WTC11 (cell line): ENCODE measurements at regions not wholly inside any gene's neighbourhood (a gene's known extent, or its start where the extent isn't known, plus 50 kb on each side); places are given as distances from the start of the nearest gene placed in this dataset.
"Not testable (repeated sequence)": the region's sequence is repeated elsewhere in the genome, so short reads cannot be mapped to it uniquely, and the experiment has no call there.

Experiments used
- ATAC-seq: fragments of 200-7000 bp; cut with Tn5 transposase; 2 replicates; pipeline ENCODE4 v1.10.0; 2021; ENCODE audit warnings: mild to moderate bottlenecking, moderate library complexity
- CTCF ChIA-PET: fragments of 300-600 bp; sonication (Branson Sonifier 250); formaldehyde crosslinking; loops from one replicate; lab custom pipeline; 2021; ENCODE audit warnings: antibody characterized with exemption; lab: Charles Lee
- POLR2A ChIA-PET: fragments of 350-600 bp; sonication (Branson Sonifier 250); formaldehyde crosslinking; loops from one replicate; lab custom pipeline; 2021; ENCODE audit warnings: antibody characterized with exemption; lab: Charles Lee
- DNase-seq: peaks from one replicate; pipeline ENCODE4 v3.0.0; 2021; ENCODE audit warnings: low spot score
- H3K27ac Mint-ChIP-seq: 2 replicates; pipeline ENCODE4 v1.8.0; 2021; ENCODE audit warnings: mixed read lengths
- H3K27me3 Mint-ChIP-seq: 2 replicates; pipeline ENCODE4 v1.8.0; 2021; ENCODE audit warnings: low read depth, mild to moderate bottlenecking, moderate library complexity, mixed read lengths
- H3K36me3 Mint-ChIP-seq: 2 replicates; pipeline ENCODE4 v1.8.0; 2021; ENCODE audit warnings: mixed read lengths
- H3K4me1 Mint-ChIP-seq: 2 replicates; pipeline ENCODE4 v1.8.0; 2022; ENCODE audit warnings: mixed read lengths
- H3K4me3 Mint-ChIP-seq: 2 replicates; pipeline ENCODE4 v1.8.0; 2021; ENCODE audit warnings: mild to moderate bottlenecking, moderate library complexity, mixed read lengths
- H3K9me3 Mint-ChIP-seq: 2 replicates; pipeline ENCODE4 v1.8.0; 2021; ENCODE audit warnings: mixed read lengths
- ELF4 ChIP-seq: sonication (generic); formaldehyde crosslinking; IDR thresholded peaks from 2 replicates; pipeline ENCODE4 v1.8.1; 2022; ENCODE audit warnings: low read depth, mild to moderate bottlenecking, moderate library complexity, missing genetic modification reagents
- ESRRA ChIP-seq: sonication (generic); formaldehyde crosslinking; IDR thresholded peaks from 2 replicates; pipeline ENCODE4 v1.8.1; 2022; ENCODE audit warnings: mild to moderate bottlenecking, missing genetic modification reagents, borderline replicate concordance
- JUN ChIP-seq: sonication (generic); formaldehyde crosslinking; IDR thresholded peaks from 2 replicates; pipeline ENCODE4 v1.8.0; 2023; ENCODE audit warnings: mild to moderate bottlenecking, missing genetic modification reagents
- KAT7 ChIP-seq: sonication (generic); formaldehyde crosslinking; IDR thresholded peaks from 2 replicates; pipeline ENCODE4 v1.8.1; 2023; ENCODE audit warnings: missing genetic modification reagents, mild to moderate bottlenecking, borderline replicate concordance
- NR2C2 ChIP-seq: sonication (generic); formaldehyde crosslinking; IDR thresholded peaks from 2 replicates; pipeline ENCODE4 v1.8.0; 2022; ENCODE audit warnings: mild to moderate bottlenecking, missing genetic modification reagents
- ZBTB21 ChIP-seq: sonication (generic); formaldehyde crosslinking; IDR thresholded peaks from 2 replicates; pipeline ENCODE4 v1.8.1; 2023; ENCODE audit warnings: mild to moderate bottlenecking, missing genetic modification reagents, borderline replicate concordance
- TF ChIP-seq, protein P1 (sequence below): fragments of 250-450 bp; sonication (Bioruptor Pico); IDR thresholded peaks from 2 replicates; pipeline ENCODE4 v1.9.0; 2021; ENCODE audit warnings: mild to moderate bottlenecking, borderline replicate concordance
- TF ChIP-seq, protein P2 (sequence below): sonication (generic); formaldehyde crosslinking; IDR thresholded peaks from 2 replicates; pipeline ENCODE4 v1.8.0; 2022; ENCODE audit warnings: mild to moderate bottlenecking, missing genetic modification reagents
- TF ChIP-seq, protein P3 (sequence below): sonication (generic); formaldehyde crosslinking; IDR thresholded peaks from 2 replicates; pipeline ENCODE4 v1.8.1; 2023; ENCODE audit warnings: mild to moderate bottlenecking, missing genetic modification reagents, moderate library complexity
- TF ChIP-seq, protein P4 (sequence below): sonication (generic); formaldehyde crosslinking; IDR thresholded peaks from 2 replicates; pipeline ENCODE4 v1.8.0; 2023; ENCODE audit warnings: missing genetic modification reagents
- TF ChIP-seq, protein P5 (sequence below): sonication (generic); formaldehyde crosslinking; IDR thresholded peaks from 2 replicates; pipeline ENCODE4 v1.8.1; 2023; ENCODE audit warnings: mild to moderate bottlenecking, missing genetic modification reagents, borderline replicate concordance
- TF ChIP-seq, protein P6 (sequence below): fragments of 250-450 bp; sonication (Bioruptor Pico); conservative IDR thresholded peaks from 2 replicates; pipeline ENCODE4 v1.9.0; 2021; ENCODE audit warnings: mild to moderate bottlenecking

DNA sequence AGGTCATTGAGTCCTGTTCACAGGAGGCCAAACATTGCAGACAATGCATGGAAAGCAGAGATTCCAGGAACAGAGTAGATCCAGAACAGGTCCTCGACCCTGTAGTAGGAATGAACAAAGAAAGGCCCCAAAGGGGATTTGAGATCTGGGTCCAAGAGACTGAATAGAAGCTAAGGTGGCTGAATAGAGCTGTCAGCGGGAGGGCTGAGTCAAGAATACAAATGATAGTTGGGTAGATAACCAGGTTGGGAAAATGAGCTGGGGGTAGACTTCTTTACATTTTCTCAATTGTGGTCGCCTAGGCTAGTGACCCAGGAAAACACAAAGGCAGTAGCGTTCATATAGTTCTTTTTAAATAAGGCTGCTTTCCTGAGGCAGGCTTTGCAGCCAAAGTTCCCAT is 103.4 kb upstream of the ELMO1 start (continued):
- TF ChIP-seq, protein P1, sequence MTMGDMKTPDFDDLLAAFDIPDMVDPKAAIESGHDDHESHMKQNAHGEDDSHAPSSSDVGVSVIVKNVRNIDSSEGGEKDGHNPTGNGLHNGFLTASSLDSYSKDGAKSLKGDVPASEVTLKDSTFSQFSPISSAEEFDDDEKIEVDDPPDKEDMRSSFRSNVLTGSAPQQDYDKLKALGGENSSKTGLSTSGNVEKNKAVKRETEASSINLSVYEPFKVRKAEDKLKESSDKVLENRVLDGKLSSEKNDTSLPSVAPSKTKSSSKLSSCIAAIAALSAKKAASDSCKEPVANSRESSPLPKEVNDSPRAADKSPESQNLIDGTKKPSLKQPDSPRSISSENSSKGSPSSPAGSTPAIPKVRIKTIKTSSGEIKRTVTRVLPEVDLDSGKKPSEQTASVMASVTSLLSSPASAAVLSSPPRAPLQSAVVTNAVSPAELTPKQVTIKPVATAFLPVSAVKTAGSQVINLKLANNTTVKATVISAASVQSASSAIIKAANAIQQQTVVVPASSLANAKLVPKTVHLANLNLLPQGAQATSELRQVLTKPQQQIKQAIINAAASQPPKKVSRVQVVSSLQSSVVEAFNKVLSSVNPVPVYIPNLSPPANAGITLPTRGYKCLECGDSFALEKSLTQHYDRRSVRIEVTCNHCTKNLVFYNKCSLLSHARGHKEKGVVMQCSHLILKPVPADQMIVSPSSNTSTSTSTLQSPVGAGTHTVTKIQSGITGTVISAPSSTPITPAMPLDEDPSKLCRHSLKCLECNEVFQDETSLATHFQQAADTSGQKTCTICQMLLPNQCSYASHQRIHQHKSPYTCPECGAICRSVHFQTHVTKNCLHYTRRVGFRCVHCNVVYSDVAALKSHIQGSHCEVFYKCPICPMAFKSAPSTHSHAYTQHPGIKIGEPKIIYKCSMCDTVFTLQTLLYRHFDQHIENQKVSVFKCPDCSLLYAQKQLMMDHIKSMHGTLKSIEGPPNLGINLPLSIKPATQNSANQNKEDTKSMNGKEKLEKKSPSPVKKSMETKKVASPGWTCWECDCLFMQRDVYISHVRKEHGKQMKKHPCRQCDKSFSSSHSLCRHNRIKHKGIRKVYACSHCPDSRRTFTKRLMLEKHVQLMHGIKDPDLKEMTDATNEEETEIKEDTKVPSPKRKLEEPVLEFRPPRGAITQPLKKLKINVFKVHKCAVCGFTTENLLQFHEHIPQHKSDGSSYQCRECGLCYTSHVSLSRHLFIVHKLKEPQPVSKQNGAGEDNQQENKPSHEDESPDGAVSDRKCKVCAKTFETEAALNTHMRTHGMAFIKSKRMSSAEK (CRISPR knock-in tag) = no peak
- TF ChIP-seq, protein P2, sequence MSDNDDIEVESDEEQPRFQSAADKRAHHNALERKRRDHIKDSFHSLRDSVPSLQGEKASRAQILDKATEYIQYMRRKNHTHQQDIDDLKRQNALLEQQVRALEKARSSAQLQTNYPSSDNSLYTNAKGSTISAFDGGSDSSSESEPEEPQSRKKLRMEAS (CRISPR knock-in tag) = no peak
- TF ChIP-seq, protein P3, sequence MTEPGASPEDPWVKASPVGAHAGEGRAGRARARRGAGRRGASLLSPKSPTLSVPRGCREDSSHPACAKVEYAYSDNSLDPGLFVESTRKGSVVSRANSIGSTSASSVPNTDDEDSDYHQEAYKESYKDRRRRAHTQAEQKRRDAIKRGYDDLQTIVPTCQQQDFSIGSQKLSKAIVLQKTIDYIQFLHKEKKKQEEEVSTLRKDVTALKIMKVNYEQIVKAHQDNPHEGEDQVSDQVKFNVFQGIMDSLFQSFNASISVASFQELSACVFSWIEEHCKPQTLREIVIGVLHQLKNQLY (CRISPR knock-in tag) = no peak
- TF ChIP-seq JUN = no peak
- TF ChIP-seq ZBTB21 (CRISPR knock-in tag) = no peak
- TF ChIP-seq, protein P4, sequence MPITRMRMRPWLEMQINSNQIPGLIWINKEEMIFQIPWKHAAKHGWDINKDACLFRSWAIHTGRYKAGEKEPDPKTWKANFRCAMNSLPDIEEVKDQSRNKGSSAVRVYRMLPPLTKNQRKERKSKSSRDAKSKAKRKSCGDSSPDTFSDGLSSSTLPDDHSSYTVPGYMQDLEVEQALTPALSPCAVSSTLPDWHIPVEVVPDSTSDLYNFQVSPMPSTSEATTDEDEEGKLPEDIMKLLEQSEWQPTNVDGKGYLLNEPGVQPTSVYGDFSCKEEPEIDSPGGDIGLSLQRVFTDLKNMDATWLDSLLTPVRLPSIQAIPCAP (CRISPR knock-in tag) = no peak
- no peak for TF ChIP-seq ESRRA (CRISPR knock-in tag)
- TF ChIP-seq, protein P5, sequence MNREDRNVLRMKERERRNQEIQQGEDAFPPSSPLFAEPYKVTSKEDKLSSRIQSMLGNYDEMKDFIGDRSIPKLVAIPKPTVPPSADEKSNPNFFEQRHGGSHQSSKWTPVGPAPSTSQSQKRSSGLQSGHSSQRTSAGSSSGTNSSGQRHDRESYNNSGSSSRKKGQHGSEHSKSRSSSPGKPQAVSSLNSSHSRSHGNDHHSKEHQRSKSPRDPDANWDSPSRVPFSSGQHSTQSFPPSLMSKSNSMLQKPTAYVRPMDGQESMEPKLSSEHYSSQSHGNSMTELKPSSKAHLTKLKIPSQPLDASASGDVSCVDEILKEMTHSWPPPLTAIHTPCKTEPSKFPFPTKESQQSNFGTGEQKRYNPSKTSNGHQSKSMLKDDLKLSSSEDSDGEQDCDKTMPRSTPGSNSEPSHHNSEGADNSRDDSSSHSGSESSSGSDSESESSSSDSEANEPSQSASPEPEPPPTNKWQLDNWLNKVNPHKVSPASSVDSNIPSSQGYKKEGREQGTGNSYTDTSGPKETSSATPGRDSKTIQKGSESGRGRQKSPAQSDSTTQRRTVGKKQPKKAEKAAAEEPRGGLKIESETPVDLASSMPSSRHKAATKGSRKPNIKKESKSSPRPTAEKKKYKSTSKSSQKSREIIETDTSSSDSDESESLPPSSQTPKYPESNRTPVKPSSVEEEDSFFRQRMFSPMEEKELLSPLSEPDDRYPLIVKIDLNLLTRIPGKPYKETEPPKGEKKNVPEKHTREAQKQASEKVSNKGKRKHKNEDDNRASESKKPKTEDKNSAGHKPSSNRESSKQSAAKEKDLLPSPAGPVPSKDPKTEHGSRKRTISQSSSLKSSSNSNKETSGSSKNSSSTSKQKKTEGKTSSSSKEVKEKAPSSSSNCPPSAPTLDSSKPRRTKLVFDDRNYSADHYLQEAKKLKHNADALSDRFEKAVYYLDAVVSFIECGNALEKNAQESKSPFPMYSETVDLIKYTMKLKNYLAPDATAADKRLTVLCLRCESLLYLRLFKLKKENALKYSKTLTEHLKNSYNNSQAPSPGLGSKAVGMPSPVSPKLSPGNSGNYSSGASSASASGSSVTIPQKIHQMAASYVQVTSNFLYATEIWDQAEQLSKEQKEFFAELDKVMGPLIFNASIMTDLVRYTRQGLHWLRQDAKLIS (CRISPR knock-in tag) = no peak
- no peak for TF ChIP-seq KAT7 (CRISPR knock-in tag)

DNA sequence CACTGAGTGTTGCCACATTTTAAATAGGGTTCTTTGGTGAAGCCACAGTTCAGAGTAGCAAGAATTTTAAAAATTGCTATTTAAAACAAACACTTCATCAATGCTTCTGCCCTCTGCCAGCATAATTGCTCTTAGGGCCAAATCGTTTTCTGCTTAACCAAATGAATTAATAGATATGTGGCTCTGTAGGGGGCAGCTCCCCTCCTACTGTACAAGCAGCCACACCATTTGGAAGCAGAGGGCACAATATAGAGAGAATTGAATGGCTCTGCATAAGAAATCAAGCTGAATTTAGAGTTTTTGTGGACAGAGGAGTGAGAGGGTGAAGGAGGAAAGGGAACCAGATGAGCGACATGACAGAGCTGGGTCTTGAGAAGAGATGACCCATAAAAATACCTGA is 103.8 kb upstream of the ELMO1 start:
- H3K36me3 Mint-ChIP-seq, H3K4me3 Mint-ChIP-seq, POLR2A ChIA-PET, H3K27ac Mint-ChIP-seq, H3K27me3 Mint-ChIP-seq, DNase-seq, ATAC-seq: not testable (repeated sequence)
- Mint-ChIP-seq H3K4me1 (peaks cover 22% of the 10 kb centered on the region), H3K9me3 (peaks cover 13% of the 10 kb centered on the region)
- CTCF ChIA-PET = interaction anchor here (0.8 to 0.9 kb wide), 2 partner anchors 25 to 57 kb away, joined by 3 to 4 read pairs; no protein-coding TSS in a partner anchor

DNA sequence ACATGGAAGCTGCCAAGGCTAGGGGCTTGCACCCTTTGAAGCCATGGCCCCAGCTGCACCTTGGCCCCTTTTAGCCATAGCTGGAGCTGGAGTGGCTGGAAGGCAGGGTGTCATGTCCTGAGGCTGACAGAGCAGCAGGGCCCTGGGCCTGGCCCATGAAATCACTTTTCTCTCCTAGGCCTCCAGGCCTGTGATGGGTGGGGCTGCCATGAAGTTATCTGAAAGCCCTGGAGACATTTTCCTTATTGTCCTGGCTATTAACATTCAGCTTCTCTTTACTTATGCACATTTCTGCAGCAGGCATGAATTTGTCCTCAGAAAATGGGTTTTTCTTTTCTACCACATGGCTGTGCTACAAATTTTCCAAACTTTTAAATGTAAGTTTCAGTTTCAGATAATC is 106.9 kb upstream of the ELMO1 start:
- Mint-ChIP-seq H3K9me3 (peaks cover 13% of the 10 kb centered on the region), H3K4me3 (no peak overlapping the region), H3K27ac (no peak overlapping the region), H3K4me1 (peaks cover 23% of the 10 kb centered on the region), H3K27me3 (no peaks in the 10 kb centered on the region; the same call in 1 of the 2 replicates), H3K36me3 (no peaks in the 10 kb centered on the region)
- ChIA-PET POLR2A (no interaction called here), CTCF (no interaction called here)
- DNase-seq = no peak
- TF ChIP-seq, protein P6, sequence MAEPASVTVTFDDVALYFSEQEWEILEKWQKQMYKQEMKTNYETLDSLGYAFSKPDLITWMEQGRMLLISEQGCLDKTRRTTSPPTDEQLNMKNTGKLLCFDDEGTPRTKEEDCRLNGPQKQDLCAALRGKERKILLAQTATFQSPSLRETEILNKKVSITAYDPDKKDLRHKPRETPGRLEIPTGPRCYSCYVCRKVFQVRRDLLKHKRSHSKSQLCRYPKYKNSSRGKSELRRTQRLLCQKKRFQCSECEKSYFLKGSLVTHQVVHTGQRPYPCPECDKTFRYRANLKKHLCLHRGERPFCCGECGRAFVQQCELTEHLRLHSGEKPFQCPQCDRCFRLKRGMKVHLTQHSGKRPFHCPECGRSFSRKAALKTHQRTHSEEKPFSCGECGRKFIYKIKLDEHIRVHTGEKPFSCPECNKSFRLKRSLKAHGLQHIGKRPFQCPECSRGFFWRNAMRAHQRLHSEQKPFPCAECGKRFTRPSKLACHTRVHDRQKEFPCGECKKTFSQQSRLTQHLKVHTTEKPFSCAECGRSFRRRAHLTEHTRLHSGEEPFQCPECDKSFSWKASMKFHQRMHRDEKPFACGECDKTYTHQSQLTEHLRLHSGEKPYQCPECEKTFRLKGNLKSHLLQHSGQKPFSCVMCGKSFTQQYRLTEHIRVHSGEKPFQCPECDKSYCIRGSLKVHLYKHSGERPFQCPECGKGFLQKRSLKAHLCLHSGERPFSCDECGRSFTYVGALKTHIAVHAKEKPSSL = no peak
- no peak for TF ChIP-seq ELF4
- TF ChIP-seq NR2C2 (CRISPR knock-in tag) = no peak
- no peak for ATAC-seq
